AG10803 (cell line): ENCODE measurements at regions not wholly inside any gene's neighbourhood (a gene's known extent, or its start where the extent isn't known, plus 50 kb on each side); places are given as distances from the start of the nearest gene placed in this dataset.

Experiments
- DNase-seq: peaks from one replicate; pipeline ENCODE4 v3.0.0; 2010; ENCODE audit warnings: low read depth
- H3K4me3 ChIP-seq: 2 replicates; pipeline ENCODE4 v1.5.1; 2011; ENCODE audit warnings: mild to moderate bottlenecking, low read length, control low read depth
- CTCF ChIP-seq: conservative IDR thresholded peaks from 2 replicates; pipeline ENCODE4 v1.5.1; 2011; ENCODE audit warnings: mild to moderate bottlenecking, low read length, control low read depth, inconsistent platforms

DNA sequence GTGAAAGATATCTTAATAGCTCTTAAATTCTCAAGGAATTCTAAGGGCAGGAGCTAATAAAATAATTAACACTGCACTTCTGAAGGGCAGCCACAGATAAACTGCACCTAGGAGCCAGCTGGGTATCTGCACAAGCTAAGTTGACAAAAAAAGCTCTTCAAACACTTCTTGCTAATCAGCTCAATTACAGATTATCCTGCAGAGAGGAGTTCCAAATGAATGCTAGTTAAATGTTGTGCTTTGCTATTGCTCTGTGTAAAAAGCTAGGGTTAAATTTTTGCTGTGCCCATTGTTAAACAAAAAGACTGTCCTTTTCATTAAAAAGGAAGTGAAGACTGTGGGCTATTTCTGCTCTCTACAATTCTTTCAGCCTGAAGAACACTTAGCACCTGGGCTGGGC is 158.5 kb upstream of the SHISA6 start:
- no peak for TF ChIP-seq CTCF
- DNase-seq = no peak
- no peak overlapping the region for H3K4me3 ChIP-seq

DNA sequence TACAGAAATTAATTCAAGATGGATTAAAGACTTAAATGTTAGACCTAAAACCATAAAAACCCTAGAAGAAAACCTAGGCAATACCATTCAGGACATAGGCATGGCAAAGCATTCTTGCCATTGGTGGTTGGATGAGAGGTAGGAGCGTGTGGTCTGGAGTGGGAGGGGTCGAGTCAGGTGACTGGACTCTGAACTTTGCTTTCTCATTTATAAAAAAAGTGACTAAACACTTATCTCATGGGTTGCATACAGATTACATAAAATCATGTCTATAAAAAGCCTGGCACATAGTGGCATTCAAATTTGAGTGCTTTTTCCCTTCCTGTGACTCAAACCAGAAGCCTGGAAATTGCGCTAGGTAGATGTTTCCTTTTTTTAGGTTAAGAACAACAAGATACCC is 159.7 kb upstream of the SHISA6 start:
- no peak for DNase-seq
- no peak for TF ChIP-seq CTCF
- H3K4me3 ChIP-seq = no peak overlapping the region

DNA sequence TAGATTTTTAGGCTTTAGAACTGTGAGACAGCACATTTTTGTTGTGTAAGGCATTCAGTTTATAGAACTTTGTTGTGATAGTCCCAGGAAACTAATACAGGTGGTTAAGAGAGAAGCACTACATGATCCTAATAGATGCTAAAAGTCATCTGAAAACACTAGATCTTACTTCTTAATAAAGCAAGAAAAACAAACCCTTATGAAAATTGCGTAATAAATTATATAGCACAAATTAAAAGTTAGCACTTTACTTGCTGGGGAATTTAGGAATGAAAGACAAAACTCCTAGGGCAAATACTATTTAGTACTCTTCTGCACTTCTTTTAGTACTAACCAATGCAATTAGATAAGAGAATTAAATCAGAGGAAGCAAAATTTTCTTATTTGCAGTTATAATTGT is 163.3 kb upstream of the SHISA6 start:
- TF ChIP-seq CTCF = no peak
- H3K4me3 ChIP-seq = no peak overlapping the region
- DNase-seq = no peak

- DNase-seq = no peak
- TF ChIP-seq CTCF = no peak
- H3K4me3 ChIP-seq = no peak overlapping the region
These were observed 166.6 kb upstream of the SHISA6 start for GRCh38 chr17:11074451-11074850.

DNA sequence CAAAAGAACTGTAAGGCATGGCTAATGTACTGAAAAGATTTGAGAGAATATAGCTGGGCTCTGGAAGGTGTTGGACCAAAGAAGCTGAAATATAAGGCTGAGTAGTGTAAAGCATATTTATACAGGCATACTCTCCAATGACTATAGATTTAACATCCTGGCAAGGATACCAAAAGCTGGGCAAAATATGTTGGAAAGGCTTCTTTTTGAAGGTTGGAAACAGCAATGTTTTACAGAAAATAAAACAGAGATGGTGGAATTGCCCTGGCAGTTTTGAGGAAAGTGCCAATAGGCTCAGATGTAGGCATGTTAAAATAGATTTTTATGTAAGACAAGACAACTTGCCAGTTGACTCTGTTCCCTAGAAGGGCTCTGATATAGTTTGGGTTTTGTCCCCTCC is 184.1 kb upstream of the SHISA6 start:
- no peak for DNase-seq
- no peak overlapping the region for H3K4me3 ChIP-seq
- TF ChIP-seq CTCF = no peak

GRCh38 chr17:11053846-11054245 is 187.2 kb upstream of the SHISA6 start:
- no peak overlapping the region for H3K4me3 ChIP-seq
- TF ChIP-seq CTCF = no peak
- DNase-seq = no peak

GRCh38 chr17:11049539-11049938 is 191.5 kb upstream of the SHISA6 start:
- no peak for TF ChIP-seq CTCF
- DNase-seq = no peak
- no peak overlapping the region for H3K4me3 ChIP-seq
